ENCODE measurements at regions not wholly inside any gene's neighbourhood (a gene's known extent, or its start where the extent isn't known, plus 50 kb on each side); places are given as distances from the start of the nearest gene placed in this dataset.

DNA sequence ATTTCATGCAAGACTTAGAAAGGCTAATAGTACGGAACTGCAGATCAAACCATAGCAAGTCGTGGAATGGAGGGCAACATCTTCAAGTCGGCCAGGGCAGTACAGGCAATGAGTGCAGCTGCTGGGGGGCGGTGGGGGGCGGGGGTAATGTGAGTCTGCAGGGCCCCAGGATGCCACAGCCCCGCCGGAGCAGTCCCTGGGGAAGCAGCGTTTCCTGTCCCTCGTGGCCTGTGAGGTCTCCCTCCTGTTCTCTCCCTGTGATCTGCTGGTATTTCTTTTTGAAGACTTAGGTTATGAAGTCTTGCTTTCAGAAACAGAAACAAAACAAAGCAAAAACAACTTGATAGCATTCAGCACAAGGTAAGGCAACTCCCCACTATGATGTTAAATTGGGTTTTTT, 351.9 kb downstream of the FOXA2 start:
- DNase-seq (ENCODE audit: low read depth in 2 of 2): no peak

DNA sequence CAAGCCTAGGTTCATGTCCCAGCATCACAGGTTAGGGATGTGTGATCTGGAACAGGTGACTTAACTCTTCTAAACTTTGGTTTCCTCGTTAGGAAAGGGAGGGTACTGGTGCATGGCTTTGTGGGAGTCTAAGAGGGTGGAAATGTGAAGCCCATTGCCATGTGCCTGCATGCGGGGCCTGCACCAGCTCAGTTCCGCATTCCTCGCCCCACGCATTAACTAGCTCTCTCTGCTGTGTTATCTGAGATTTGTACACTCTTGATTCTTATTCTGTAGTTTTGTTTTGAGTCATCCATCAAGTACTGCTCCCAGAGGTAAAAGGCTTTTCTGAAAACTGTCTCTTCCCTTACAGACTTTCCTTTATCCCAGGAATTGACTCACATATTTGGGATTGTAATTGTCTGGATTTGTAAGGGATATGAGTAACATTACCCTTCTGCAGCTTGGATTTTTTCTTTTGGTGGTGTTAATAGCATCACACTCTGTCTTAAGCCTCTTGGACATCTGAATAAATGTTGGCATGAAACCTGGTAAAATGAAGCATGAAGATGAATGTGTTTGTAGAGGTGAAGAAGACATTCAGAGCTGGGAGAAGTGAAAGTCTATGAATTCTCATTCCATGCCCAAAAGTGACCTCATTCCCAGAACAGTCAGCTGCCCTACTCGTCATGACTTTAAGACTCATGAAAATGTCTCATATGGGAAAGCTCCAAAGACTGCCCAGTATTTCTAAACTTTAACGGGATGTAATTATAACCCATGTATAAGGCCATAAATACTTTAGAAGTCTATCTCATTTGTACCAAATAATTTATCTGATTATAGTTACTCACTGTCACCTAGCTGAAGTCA, 357.3 kb downstream of the FOXA2 start:
- no peak for DNase-seq (ENCODE audit: low read depth in 2 of 2)

DNA sequence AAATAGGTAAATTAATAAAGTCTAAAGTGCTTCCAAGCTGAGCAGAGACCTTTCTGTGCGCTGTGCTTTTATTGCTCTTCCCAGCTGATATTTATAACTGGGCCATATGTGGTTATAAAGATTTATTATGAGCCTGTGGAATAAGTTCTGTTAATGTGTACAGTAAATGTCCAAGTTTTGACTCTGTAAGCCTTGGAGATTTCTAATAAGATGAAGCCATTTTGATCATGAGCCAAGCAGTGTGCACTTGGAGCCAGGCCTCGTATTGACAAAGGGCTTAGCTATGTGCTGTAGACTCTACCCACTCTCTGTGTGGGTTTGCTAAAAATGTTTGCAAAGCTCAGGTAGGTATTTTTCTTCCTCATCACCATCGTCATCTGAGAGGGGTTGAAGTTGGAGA, 361.1 kb downstream of the FOXA2 start:
- DNase-seq (ENCODE audit: low read depth in 2 of 2): no peak

DNA sequence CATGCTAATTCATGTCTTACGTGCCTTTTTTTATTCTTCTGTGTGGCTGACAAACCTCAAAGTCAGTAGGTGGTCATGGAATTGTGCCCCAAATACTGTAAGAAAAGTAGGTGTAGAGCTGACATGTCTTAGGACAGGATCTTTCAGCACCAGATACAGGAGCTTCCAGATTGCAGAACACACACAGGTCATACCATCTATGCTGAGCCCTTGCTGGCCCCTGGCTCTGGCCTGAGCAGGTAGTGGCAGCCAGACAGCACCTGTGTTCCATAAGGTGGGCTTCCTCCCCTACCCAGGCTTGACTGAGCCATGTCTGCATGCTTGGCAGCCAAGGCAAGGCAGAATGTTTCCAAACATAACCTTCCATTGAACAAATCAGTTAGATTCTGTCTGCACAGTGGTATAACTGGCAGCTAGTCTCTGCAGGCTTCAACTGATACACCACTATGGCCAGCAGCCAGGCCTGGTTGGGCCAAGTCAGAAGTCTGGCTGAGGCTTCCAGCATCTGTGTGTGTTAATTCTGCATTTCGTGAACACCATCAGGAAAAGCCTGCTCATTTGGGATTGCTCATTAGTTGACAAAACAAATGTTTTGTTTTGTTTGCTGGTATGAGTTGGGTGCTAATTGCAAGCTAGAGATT, 366.5 kb downstream of the FOXA2 start:
- no peak for DNase-seq (ENCODE audit: low read depth in 2 of 2)

DNA sequence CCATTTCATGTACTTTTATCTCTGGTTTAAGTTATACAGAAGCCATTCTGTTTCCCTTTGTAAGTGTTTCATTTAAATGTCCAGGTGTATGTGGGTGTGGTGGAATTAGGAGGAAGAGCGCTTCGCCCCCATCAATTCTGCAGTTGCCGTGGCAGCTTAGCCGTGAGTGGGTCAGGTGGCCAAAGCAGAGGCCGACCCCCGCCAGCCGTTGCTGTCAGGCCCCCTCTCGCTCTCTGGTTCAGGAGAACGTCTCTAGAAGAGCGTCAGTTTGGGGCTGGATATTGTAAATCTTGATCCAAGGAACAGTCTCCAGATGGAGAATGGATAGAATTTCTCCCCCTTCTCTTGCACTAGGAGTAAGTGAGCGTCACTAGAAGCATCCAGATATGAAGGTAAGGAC, 367.4 kb downstream of the FOXA2 start:
- no peak for DNase-seq (ENCODE audit: low read depth in 2 of 2)

DNA sequence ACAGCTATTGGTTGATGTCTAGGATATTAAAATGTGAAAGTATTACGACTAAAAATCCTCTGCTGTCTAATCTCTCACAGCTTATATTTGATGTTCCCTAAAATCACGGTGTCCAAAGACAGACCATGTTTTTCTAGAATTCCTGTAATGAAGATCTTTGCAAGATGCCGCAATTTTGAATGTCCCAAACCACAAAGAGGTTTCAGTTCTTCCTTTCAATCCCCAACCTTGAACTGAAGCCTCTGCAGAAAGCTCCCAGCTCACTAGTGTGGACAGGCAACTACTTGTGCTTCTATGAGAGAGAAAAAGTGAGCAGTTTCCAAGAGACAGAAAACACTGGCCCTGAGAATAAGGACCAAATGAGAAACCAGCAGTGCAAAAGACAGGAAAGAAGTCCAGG, 370.1 kb downstream of the FOXA2 start:
- DNase-seq (ENCODE audit: low read depth in 2 of 2): no peak

DNA sequence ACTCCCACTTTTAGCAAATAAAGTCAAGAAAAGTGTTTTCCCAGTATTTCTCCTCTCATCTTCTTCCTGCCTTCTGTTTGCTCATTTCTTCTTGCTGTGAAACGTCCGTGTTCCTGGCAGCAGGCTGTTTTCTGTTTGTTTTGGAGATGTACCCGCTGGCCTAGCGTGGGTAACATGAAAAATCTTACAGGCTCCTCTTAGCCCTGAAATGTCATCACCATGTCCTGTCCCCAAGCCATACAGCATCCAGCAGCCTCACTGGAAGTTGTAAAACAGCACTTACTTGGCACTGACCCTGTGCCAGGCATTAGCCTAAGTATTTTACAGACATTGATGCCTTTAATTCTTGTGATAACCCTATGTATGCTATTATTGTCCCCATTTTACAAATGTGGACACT, 371.1 kb downstream of the FOXA2 start:
- no peak for DNase-seq (ENCODE audit: low read depth in 2 of 2)

DNA sequence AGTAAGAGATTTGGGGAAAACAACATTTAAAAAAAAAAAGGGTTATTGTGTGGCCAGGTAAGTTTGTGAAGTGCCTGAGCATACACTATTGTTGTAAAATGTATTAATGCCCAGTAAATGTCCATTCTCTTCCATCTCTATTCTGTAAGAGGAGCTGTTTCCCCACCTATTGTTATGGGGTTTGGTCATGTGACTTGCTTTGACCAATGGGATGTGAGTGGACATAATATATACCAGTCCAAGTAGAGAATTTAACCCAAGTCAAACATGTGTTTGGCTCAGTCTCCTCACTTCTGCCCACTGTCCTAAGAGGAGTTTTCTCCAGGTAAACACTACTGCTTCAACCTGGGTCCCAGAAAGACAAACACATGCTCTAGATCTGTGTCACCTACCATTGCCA, 377.1 kb downstream of the FOXA2 start:
- no peak for DNase-seq (ENCODE audit: low read depth in 2 of 2)

DNA sequence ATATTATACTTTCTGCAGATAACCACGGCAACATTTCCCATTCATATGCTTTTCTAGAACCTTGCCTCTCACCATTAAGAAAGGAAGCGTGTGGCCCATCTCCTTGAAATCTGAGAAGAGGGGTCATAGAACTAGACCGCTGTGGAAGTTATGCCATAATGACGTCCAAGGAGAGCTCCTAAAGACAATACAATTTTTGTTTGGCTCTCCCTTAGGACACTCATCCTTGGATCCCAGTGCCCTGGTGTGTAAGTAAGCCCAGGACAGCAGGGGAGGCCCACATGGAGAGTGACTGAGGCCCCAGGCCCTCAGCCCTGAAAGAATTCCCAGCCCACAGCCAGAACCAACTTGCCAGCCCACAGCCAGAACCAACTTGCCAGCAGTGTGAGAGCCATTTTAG, 379.6 kb downstream of the FOXA2 start:
- no peak for DNase-seq (ENCODE audit: low read depth in 2 of 2)

DNA sequence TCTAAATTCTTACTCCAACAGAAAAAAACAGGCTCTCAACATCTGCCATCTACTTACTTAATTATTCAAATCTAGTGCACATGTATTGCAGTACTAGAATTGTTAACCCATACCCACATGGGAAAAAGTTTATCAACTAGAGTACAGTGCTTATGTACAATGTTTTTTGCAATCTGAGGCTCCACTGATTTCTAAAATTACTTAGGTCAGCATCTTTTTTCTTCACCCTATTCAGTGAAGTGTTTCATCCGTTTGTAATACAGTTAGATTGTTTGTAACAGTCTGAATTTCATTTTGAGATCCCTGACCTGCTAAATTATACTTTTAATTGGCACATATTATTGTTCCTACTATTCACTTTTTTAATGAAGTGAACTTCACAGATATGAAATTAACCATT, 402.2 kb downstream of the FOXA2 start:
- DNase-seq (ENCODE audit: low read depth in 2 of 2): no peak

DNA sequence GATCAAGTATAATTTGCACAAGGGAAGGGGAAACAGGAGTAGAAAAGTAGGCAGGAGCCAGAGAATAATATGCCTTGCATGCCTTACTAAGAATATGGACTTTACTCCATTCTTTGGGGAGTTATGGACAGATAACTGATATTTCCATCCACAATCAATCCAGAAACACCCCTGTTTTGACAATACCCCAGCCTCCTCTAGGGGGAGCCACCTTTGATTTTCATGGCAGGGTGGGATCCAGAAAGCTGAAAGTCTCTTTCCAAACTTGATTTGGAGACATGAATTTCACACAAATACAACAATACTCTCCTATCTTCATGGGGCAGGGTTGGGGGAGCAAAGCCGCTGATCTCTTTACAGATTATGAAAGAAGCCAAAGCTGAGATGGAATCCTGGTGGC, 404.1 kb downstream of the FOXA2 start:
- DNase-seq (ENCODE audit: low read depth in 2 of 2): no peak

DNA sequence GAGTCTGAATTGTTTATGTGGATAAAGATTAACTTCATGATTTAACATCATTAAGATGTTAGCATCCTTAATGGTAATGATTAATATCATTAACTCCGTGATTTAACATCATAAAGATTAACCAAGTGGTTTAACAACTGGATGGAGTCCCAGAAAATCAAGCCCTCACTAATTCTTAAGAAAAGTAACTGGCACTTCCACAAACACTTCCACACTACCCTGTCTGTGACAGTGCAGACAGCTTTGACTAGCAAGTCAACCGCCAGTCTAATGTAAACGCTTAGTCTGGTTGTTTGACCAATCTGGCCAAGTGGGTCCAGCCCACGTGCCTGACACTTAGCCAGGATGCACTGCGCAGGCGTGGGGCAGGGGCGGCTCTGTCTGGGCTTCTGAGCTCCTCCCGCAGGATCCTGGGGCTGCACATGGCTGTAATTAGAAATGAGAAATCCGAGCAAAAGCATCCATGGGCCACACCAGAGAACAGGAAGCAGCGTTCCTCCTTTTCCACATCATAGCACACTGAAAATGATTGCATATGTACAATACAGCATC, 424.2 kb downstream of the FOXA2 start:
- no peak for DNase-seq (ENCODE audit: low read depth in 2 of 2)

DNA sequence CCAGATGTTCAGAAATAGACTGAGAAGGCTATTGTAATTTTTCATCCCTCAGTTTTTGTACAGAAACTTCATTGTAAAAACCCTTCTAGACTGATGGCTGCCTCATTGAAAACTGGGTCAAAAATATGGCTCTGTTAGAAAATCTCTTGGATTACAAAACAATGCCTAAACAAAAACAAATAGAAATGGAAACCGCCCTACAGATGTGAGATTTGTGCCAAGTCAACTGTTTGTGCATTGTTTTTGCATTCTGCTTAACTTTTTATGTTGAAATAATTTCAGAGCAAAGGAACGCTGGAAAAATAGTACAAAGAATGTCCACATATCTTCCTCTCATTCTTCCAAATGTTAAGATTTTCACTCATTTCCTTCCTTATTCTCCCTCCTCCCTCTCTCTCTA, 425.1 kb downstream of the FOXA2 start:
- no peak for DNase-seq (ENCODE audit: low read depth in 2 of 2)

DNA sequence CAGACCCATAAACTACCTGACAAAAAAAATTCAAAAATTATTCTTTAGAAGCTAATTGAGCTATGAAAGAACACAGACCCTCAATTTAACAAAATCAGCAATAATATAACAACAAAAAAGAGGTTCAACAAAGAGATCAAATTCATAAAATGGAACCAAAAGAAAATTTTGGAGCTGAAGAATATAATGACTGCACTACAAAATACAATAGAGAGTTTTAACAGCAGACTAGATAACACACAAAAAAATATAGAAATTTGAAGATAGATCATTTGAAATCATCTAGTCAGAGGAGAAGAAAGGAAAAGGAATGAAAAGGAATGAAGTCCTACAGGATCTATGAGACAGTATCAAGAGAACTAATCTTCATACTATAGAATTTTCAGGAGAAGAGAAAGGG, 422.1 kb downstream of the PAX1 start:
- DNase-seq (ENCODE audit: low read depth in 2 of 2): no peak

DNA sequence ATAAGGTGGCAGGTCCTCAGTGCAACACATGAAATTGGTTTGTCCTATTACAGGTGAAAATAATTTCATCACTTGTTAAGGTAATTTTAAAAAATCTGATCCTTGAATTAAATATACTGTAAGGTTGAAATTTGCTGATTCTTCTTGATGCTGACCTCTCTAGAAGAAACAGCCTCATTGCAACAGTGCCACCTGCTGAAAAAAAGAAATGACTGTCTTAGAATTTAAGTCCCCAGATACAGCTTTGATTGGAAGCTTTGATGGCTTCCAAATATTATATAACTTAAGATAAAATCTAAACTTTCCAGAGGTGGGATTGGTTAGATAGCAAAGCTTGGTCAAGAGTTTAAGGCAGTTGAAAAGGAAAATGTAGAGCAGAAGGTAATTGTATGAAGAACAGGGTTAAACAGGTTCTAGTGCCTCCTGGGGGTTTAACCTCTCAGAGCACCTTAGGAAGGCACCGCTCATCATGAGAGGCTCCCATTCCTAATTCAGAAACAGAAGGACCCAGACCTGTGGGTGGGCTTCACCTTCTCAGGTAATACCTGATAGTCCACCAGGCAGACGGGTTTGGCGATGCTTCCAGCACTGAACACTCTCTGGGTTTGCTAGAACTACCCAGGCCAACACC, 401.0 kb downstream of the PAX1 start:
- no peak for DNase-seq (ENCODE audit: low read depth in 2 of 2)

DNA sequence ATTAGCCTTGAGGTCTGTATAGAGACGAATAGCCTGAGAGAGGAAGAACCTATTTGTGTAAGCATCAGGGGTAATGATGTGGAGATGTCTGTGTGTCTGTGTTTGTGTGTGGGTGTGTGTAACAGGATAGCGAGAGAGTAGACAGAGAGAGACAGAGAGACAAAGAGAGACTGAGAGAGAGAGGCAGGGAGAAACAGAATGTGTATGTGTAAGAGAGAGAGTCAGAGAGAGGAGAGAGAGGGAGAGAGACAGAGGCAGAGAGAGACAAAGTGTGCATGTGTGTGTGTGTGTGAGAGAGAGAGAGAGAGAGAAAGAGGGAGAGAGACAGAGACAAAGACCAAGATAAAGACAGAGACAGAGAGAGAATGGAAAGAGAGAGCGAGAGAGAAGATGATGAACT, 396.1 kb downstream of the PAX1 start:
- no peak for DNase-seq (ENCODE audit: low read depth in 2 of 2)

DNA sequence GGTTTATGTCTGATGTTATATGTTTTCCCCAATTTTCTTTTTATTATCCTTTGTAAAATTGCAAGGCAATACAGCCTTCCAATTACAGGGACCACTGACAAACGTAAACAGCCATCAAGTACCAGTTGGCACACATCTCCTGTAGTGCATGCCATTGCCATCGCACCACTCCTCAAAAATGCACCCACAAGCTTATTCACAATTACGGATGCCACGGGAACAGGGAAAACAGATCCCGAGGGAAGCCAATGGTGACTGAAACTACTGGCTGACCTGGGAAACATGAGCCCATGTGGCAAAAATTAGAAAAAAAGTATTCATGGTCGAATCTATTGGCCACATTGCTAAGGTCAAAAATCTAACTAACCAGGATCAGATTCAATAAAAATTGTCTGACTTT, 395.2 kb downstream of the PAX1 start:
- no peak for DNase-seq (ENCODE audit: low read depth in 2 of 2)

DNA sequence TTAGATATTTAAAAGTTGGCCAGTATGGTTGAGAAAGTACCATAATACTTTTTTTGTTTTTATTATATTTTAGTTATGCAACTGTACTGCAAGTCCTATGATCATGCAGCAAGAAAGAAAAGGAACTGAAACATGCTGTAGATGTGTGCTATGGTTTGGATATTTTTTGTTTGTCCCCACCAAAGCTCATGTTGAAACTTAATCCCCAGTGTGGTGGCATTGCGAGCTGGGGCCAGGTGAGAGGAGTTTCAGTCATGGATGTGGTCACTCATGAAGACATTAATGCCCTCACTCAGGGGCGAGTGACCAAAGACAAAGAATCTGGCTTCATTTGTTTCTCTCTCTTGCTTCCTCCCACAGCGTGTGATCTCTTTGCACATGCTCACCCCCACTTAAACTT, 393.9 kb downstream of the PAX1 start:
- DNase-seq (ENCODE audit: low read depth in 2 of 2): no peak

DNA sequence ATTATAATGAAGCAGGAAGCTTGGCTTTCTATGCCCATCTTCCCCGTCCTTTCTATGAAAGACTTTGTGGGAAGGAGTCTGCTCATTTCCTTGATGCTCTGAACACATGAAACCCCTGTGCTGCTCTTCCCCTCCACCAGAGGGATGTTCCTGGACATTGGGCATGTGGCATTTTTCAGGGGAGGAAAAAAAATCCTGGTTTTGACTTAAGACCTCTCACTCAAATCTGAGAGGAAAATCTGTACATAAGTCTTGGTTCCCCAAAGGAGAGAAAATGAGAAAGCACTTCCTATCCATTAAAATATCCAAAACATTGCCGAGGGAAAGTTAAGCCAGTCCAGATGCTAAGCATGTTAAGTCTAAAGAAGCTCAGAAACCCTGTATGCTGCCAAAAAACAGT, 393.0 kb downstream of the PAX1 start:
- no peak for DNase-seq (ENCODE audit: low read depth in 2 of 2)

DNA sequence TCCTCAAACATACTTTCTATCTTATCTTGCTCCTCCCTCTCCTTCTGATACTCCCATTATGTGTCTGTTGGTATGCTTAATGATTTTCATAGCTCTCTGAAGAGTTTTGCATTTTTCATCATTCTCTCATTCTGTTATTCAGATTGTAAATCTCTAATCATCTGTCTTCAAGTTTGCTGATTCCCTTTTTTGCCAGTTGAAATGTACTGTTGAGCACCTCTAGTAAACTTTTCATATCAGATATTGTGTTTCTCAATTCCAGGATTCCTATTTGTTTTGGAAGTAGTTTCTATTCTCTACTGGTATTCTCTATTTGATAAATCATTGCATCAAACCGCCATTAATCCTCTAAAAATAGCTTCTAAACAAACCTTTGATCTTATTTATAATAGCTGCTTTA, 387.7 kb downstream of the PAX1 start:
- DNase-seq (ENCODE audit: low read depth in 2 of 2): no peak

DNA sequence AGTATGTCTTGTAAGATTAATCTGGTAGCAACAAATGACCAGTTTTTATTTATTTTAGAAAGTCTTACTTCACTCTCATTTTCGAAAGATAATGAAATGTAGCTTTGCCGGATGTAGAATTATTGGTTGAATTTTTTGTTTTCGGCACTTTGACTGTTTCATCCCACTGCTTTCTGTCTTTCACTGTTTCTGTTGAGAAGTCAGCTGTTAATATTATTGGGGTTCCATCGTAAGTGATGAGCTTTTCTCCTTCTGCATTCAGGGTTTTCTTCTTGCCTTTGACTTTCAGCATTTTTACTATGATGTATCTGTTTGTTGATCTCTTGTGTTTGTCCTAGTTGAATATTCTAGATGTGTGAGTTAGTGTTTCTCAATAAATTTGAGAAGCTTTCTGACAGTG, 383.4 kb downstream of the PAX1 start:
- no peak for DNase-seq (ENCODE audit: low read depth in 2 of 2)

DNA sequence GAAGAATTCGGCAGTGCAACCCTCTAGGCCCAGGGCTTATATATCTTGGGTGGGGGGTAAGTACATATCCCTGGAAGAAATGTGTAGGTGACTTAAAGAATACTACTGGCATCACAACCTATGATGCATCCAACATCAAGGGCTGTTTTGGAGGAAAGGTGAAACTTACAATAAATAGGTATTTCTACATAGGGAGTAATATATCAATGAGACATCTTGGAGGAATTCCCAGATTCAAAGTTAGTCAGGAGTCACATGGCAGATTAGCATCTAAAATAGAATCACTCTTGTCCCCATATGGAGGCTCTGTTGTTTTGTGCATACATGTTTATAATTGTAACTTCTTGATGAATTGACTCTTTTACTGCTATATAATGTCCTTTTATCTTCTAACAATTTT, 375.5 kb downstream of the PAX1 start:
- no peak for DNase-seq (ENCODE audit: low read depth in 2 of 2)

DNA sequence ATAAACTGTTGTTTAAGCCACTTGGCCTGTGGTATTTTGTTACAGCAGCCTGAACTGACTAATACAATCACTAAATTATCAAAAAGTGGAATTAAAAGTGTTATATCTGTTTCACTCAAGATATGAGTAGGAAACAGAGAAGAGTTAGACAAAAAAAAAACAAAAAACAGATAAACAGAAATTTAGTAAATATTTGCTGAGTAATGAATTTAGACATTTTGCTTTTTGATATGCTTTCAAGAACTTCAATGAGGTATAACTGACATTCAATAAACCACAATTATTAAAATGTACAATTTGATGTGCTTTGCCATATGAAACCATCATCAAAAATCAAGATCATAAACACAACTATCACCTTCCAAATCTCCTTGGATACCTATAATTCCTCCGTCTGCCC, 369.2 kb downstream of the PAX1 start:
- DNase-seq (ENCODE audit: low read depth in 2 of 2): no peak

Data from stimulated activated CD4-positive, alpha-beta T cell treated with anti-CD3 and anti-CD28 coated beads, Interleukin-12 subunit alpha, Interleukin-12 subunit beta, amount 100 ng/mL, for 24 hours (primary cell).